ENCODE measurements at regions not wholly inside any gene's neighbourhood (a gene's known extent, or its start where the extent isn't known, plus 50 kb on each side); places are given as distances from the start of the nearest gene placed in this dataset.

- TF ChIP-seq CTCF (IDR thresholded peaks at IDR 0.05) (no peak), ZFX (IDR thresholded peaks at IDR 0.05; ENCODE audit: borderline replicate concordance) (no peak)
Observed at GRCh38 chr15:36007699-36008098, 461.7 kb upstream of the DPH6 start.

Data from 22Rv1 (cell line).